ENCODE measurements at regions not wholly inside any gene's neighbourhood (a gene's known extent, or its start where the extent isn't known, plus 50 kb on each side); places are given as distances from the start of the nearest gene placed in this dataset.

DNA sequence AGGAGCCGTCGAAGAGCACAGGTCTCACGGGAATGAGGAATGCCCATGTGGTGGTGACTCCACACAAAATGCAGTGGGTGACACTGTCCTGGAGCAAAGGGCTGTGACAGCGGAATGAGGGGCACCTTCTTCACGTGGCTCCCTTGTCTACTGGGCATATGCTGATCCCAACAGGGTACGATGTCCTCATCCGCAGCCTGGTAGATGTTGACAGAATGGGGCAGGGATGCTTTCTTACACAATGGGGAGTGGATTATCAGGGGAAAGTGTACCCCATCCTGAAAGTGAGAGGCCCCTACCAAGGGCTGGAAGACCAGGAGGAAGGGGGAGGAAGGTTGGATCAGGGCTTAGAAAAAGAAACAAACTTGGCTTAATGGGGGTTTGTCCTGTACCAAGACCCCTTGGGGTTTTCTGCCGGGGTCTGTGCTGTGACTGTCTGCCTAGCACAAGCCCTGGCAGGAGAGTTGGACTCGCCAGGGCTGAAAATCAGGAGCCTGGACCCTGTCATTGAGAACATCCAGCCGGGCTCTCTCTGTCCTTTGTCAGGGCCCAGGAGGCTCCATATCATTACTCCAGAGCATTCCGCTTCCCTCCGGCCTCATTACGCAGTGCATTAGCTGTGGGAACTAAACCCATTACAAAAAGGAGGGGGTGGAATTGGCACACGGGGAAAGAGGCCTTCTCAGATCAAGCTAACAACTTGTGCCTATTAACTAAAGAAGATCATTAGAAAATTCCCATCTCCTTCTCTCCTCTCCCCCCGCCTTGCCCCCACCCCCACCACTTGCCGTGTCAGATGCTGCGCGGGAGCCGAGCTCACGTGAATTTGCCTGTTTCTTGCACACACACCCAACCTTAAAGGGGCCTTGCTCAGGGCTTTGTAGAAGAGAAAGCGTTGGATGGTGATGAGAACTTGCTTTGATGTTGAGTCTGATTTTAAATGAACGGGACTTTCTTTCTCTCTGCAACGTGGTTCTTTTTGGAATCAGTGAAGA, 171.8 kb upstream of the PARP11 start:
- no peaks in the 10 kb centered on the region for H4K20me1 ChIP-seq (ENCODE audit: insufficient read depth)
- H3K36me3 ChIP-seq (ENCODE audit: insufficient read depth): no peaks in the 10 kb centered on the region

GRCh38 chr12:4044101-4044500, 170.9 kb upstream of the PARP11 start:
- no peak for TF ChIP-seq CTCF (conservative IDR thresholded peaks at IDR 0.05; ENCODE audit: low read depth, low read length)
- no peak overlapping the region for H3K4me2 ChIP-seq
- H3K9ac ChIP-seq: no peak overlapping the region
- H2AFZ ChIP-seq (ENCODE audit: low read depth): no peak overlapping the region
- no peak overlapping the region for H3K27ac ChIP-seq
- H3K36me3 ChIP-seq (ENCODE audit: insufficient read depth): no peaks in the 10 kb centered on the region
- H3K27me3 ChIP-seq (ENCODE audit: insufficient read depth, low read depth): no peaks in the 10 kb centered on the region
- H4K20me1 ChIP-seq (ENCODE audit: insufficient read depth): no peaks in the 10 kb centered on the region
- H3K4me1 ChIP-seq (ENCODE audit: low read depth, poor library complexity, severe bottlenecking): no peaks in the 10 kb centered on the region
- H3K4me3 ChIP-seq (IDR thresholded peaks at IDR 0.05; ENCODE audit: insufficient read depth, low read depth, low read length): no peak overlapping the region
- H3K79me2 ChIP-seq (ENCODE audit: insufficient read depth, low read depth): no peaks in the 10 kb centered on the region

More for the DNA sequence above, 171.8 kb upstream of the PARP11 start:
- Histone ChIP-seq H3K27me3 (ENCODE audit: insufficient read depth, low read depth) (no peaks in the 10 kb centered on the region), H3K79me2 (ENCODE audit: insufficient read depth, low read depth) (no peaks in the 10 kb centered on the region), H2AFZ (ENCODE audit: low read depth) (no peak overlapping the region), H3K9ac (no peak overlapping the region), H3K4me1 (ENCODE audit: low read depth, poor library complexity, severe bottlenecking) (no peaks in the 10 kb centered on the region), H3K27ac (no peak overlapping the region), H3K4me3 (IDR thresholded peaks at IDR 0.05; ENCODE audit: insufficient read depth, low read depth, low read length) (no peak overlapping the region), H3K4me2 (no peak overlapping the region)
- no peak for TF ChIP-seq CTCF (conservative IDR thresholded peaks at IDR 0.05; ENCODE audit: low read depth, low read length)

- no peaks in the 10 kb centered on the region for H3K4me1 ChIP-seq (ENCODE audit: low read depth, poor library complexity, severe bottlenecking)
- no peaks in the 10 kb centered on the region for H3K36me3 ChIP-seq (ENCODE audit: insufficient read depth)
- H4K20me1 ChIP-seq (ENCODE audit: insufficient read depth): no peaks in the 10 kb centered on the region
- no peaks in the 10 kb centered on the region for H3K79me2 ChIP-seq (ENCODE audit: insufficient read depth, low read depth)
- H3K4me3 ChIP-seq (IDR thresholded peaks at IDR 0.05; ENCODE audit: insufficient read depth, low read depth, low read length): no peak overlapping the region
- H2AFZ ChIP-seq (ENCODE audit: low read depth): no peak overlapping the region
- TF ChIP-seq CTCF (conservative IDR thresholded peaks at IDR 0.05; ENCODE audit: low read depth, low read length): no peak
- no peak overlapping the region for H3K9ac ChIP-seq
- H3K27me3 ChIP-seq (ENCODE audit: insufficient read depth, low read depth): no peaks in the 10 kb centered on the region
- H3K27ac ChIP-seq: no peak overlapping the region
- H3K4me2 ChIP-seq: no peak overlapping the region
These were observed 168.1 kb upstream of the PARP11 start for GRCh38 chr12:4041187-4041885.

- H3K36me3 ChIP-seq (ENCODE audit: insufficient read depth): no peaks in the 10 kb centered on the region
- H3K79me2 ChIP-seq (ENCODE audit: insufficient read depth, low read depth): no peaks in the 10 kb centered on the region
- no peak overlapping the region for H3K9ac ChIP-seq
- TF ChIP-seq CTCF (conservative IDR thresholded peaks at IDR 0.05; ENCODE audit: low read depth, low read length): no peak
- no peaks in the 10 kb centered on the region for H3K4me1 ChIP-seq (ENCODE audit: low read depth, poor library complexity, severe bottlenecking)
- H2AFZ ChIP-seq (ENCODE audit: low read depth): no peak overlapping the region
- no peak overlapping the region for H3K4me2 ChIP-seq
- no peak overlapping the region for H3K27ac ChIP-seq
- H3K4me3 ChIP-seq (IDR thresholded peaks at IDR 0.05; ENCODE audit: insufficient read depth, low read depth, low read length): no peak overlapping the region
- H3K27me3 ChIP-seq (ENCODE audit: insufficient read depth, low read depth): no peaks in the 10 kb centered on the region
- no peaks in the 10 kb centered on the region for H4K20me1 ChIP-seq (ENCODE audit: insufficient read depth)
These were observed 166.7 kb upstream of the PARP11 start for GRCh38 chr12:4039931-4040330.

Measured in KMS-11 (cell line).